HTR-8/SVneo (cell line): ENCODE measurements at regions not wholly inside any gene's neighbourhood (a gene's known extent, or its start where the extent isn't known, plus 50 kb on each side); places are given as distances from the start of the nearest gene placed in this dataset.

ENCODE experiments used
- DNase-seq: peaks from one replicate; pipeline ENCODE4 v3.0.0; 2011; ENCODE audit warnings: low spot score, mixed read lengths; ENCODE audit not compliant: insufficient read length
- FAIRE-seq: peaks from 2 replicates; lab custom pipeline; 2011; peaks lifted over from hg19 to GRCh38; lab: Jason Lieb, UNC

GRCh38 chr2:41877114-41877678 lies 170.6 kb upstream of the PKDCC start:
- FAIRE-seq, result no peak
- no peak for DNase-seq

- DNase-seq (no peak), FAIRE-seq (no peak)
These were observed 169.8 kb upstream of the PKDCC start for GRCh38 chr2:41878056-41878455.

GRCh38 chr2:41878716-41879234 lies 169.0 kb upstream of the PKDCC start:
- FAIRE-seq (no peak), DNase-seq (no peak)

GRCh38 chr2:41879235-41879916 lies 168.4 kb upstream of the PKDCC start:
- no peak for DNase-seq
- FAIRE-seq, result no peak

- DNase-seq, result no peak
- no peak for FAIRE-seq
These were observed 167.1 kb upstream of the PKDCC start for GRCh38 chr2:41880561-41881243.

- DNase-seq (no peak), FAIRE-seq (no peak)
These were observed 166.6 kb upstream of the PKDCC start for GRCh38 chr2:41881249-41881648.

- FAIRE-seq (no peak), DNase-seq (no peak)
These were observed 163.1 kb upstream of the PKDCC start for GRCh38 chr2:41884718-41885117.

GRCh38 chr2:41886145-41886664 lies 161.6 kb upstream of the PKDCC start:
- DNase-seq (no peak), FAIRE-seq (no peak)

- FAIRE-seq, result no peak
These were observed 161.1 kb upstream of the PKDCC start for GRCh38 chr2:41886757-41887156.

GRCh38 chr2:41890341-41890740 lies 157.5 kb upstream of the PKDCC start:
- DNase-seq (no peak), FAIRE-seq (no peak)

More at GRCh38 chr2:41886757-41887156, 161.1 kb upstream of the PKDCC start:
- DNase-seq, result peak; percentile 41

- no peak for FAIRE-seq
These were observed 155.3 kb upstream of the PKDCC start for GRCh38 chr2:41892476-41892875.

GRCh38 chr2:41894563-41895333 lies 153.1 kb upstream of the PKDCC start:
- FAIRE-seq, result peak; percentile 68
- no peak for DNase-seq

More at GRCh38 chr2:41892476-41892875, 155.3 kb upstream of the PKDCC start:
- DNase-seq, result no peak

GRCh38 chr2:41895334-41895664 lies 152.5 kb upstream of the PKDCC start:
- no peak for FAIRE-seq
- no peak for DNase-seq

- DNase-seq (no peak), FAIRE-seq (no peak)
These were observed 151.5 kb upstream of the PKDCC start for GRCh38 chr2:41896186-41896846.

GRCh38 chr2:41899189-41899588 lies 148.6 kb upstream of the PKDCC start:
- FAIRE-seq (no peak), DNase-seq (no peak)

GRCh38 chr2:41900101-41900577 lies 147.7 kb upstream of the PKDCC start:
- FAIRE-seq, result no peak
- no peak for DNase-seq

- DNase-seq (no peak), FAIRE-seq (no peak)
These were observed 144.9 kb upstream of the PKDCC start for GRCh38 chr2:41902897-41903296.

GRCh38 chr2:41903474-41904135 lies 144.2 kb upstream of the PKDCC start:
- DNase-seq, result no peak
- FAIRE-seq, result no peak

- DNase-seq (no peak), FAIRE-seq (no peak)
These were observed 143.4 kb upstream of the PKDCC start for GRCh38 chr2:41904459-41904858.
